ENCODE measurements at regions not wholly inside any gene's neighbourhood (a gene's known extent, or its start where the extent isn't known, plus 50 kb on each side); places are given as distances from the start of the nearest gene placed in this dataset.

GRCh38 chr5:69042915-69043654 lies 50.7 kb upstream of the SLC30A5 start (continued):
- TF ChIP-seq ZNF407 (CRISPR knock-in tag; IDR thresholded peaks at IDR 0.05; ENCODE audit: not compliant biosample characterization): no peak
- 0 out of 2 replicates have a peak, but pooled peaks have one; percentile 21 for TF ChIP-seq KDM2A (CRISPR knock-in tag; IDR thresholded peaks at IDR 0.05; ENCODE audit: borderline replicate concordance, low read depth)
- TF ChIP-seq MTF2 (CRISPR knock-in tag; IDR thresholded peaks at IDR 0.05; ENCODE audit: borderline replicate concordance): no peak
- TF ChIP-seq SPEN (CRISPR knock-in tag; IDR thresholded peaks at IDR 0.05; ENCODE audit: low read depth): no peak
- TF ChIP-seq GTF2F1 (IDR thresholded peaks at IDR 0.05; ENCODE audit: low read length): no peak
- no peak for TF ChIP-seq ZBTB7A (CRISPR knock-in tag; IDR thresholded peaks at IDR 0.05)
- no peak for TF ChIP-seq ZNF24 (IDR thresholded peaks at IDR 0.05)
- TF ChIP-seq MAFF (IDR thresholded peaks at IDR 0.05; ENCODE audit: low read depth, low read length): 0 out of 2 replicates have a peak, but pooled peaks have one; percentile 30
- no peak for TF ChIP-seq ZNF619 (CRISPR knock-in tag; IDR thresholded peaks at IDR 0.05)
- no peak for TF ChIP-seq PBX2 (CRISPR knock-in tag; IDR thresholded peaks at IDR 0.05)
- no peak for TF ChIP-seq ZNF552 (CRISPR knock-in tag; IDR thresholded peaks at IDR 0.05; ENCODE audit: borderline replicate concordance)
- TF ChIP-seq ZNF367 (CRISPR knock-in tag; IDR thresholded peaks at IDR 0.05; ENCODE audit: borderline replicate concordance): no peak
- no peak for TF ChIP-seq SP5 (CRISPR knock-in tag; IDR thresholded peaks at IDR 0.05; ENCODE audit: borderline replicate concordance, low read depth)
- TF ChIP-seq NFYC (CRISPR knock-in tag; IDR thresholded peaks at IDR 0.05): no peak
- no peak for TF ChIP-seq TBP (CRISPR knock-in tag; IDR thresholded peaks at IDR 0.05)
- TF ChIP-seq ZBTB33 (CRISPR knock-in tag; IDR thresholded peaks at IDR 0.05): no peak

Data from HepG2 (cell line).